SK-N-SH (cell line): ENCODE measurements at regions not wholly inside any gene's neighbourhood (a gene's known extent, or its start where the extent isn't known, plus 50 kb on each side); places are given as distances from the start of the nearest gene placed in this dataset.

ENCODE experiments used
- CTCF ChIA-PET: fragments of 300-600, 350-600 bp; formaldehyde crosslinking; extraction: SDS; loops from one replicate; lab custom pipeline; 2021; lab: Yijun Ruan, JAX
- POLR2A ChIA-PET: fragments of 350-600 bp; sonication (Branson Sonifier 250); formaldehyde crosslinking; extraction: SDS; loops from one replicate; lab custom pipeline; 2020; ENCODE audit warnings: antibody characterized with exemption, inconsistent platforms; lab: Yijun Ruan, JAX
- DNase-seq: peaks from one replicate; pipeline ENCODE4 v3.0.0; 2012
- H2AFZ ChIP-seq: fragments of 200-600 bp; sonication (generic); 2 replicates; pipeline ENCODE4 v1.8.1; 2016; ENCODE audit warnings: antibody characterized with exemption, mild to moderate bottlenecking, low read depth
- H3F3A ChIP-seq: fragments of 200-600 bp; sonication (generic); replicated peaks from 2 replicates; pipeline ENCODE3; 2016; ENCODE audit warnings: antibody characterized with exemption, mild to moderate bottlenecking; ENCODE audit not compliant: insufficient read depth
- H3K27ac ChIP-seq, 2 experiments: fragments of 200-500 bp in 1 of 2; fragments of 200-600 bp in 1 of 2; sonication (Bioruptor generic) in 1 of 2; sonication (generic), shearing (Covaris generic) in 1 of 2; 2 replicates each; pipeline versions ENCODE4 v1.5.1 to v1.6.1; 2014 to 2016; ENCODE audit warnings: low read depth in 2 of 2, inconsistent platforms in 1 of 2, low read length in 1 of 2, mild to moderate bottlenecking in 1 of 2, mixed read lengths in 1 of 2
- H3K27me3 ChIP-seq: fragments of 200-600 bp; sonication (generic), shearing (Covaris generic); 2 replicates; pipeline ENCODE4 v1.6.1; 2016; ENCODE audit warnings: mixed run types; ENCODE audit not compliant: insufficient read depth
- H3K36me3 ChIP-seq, 2 experiments: fragments of 200-500 bp in 1 of 2; fragments of 200-600 bp in 1 of 2; sonication (Bioruptor generic) in 1 of 2; sonication (generic) in 1 of 2; replicated peaks in 1 of 2; 2 replicates each; pipeline versions ENCODE3 to v1.5.1; 2014 to 2016; ENCODE audit warnings: low read length in 1 of 2, mild to moderate bottlenecking in 1 of 2; ENCODE audit not compliant: insufficient read depth in 2 of 2, control insufficient read depth in 1 of 2
- H3K4me1 ChIP-seq, 2 experiments: fragments of 200-500 bp in 1 of 2; fragments of 200-600 bp in 1 of 2; sonication (Bioruptor generic) in 1 of 2; sonication (generic), shearing (Covaris generic) in 1 of 2; 2 replicates each; pipeline versions ENCODE4 v1.5.1 to v1.6.1; 2014 to 2016; ENCODE audit warnings: low read depth in 1 of 2, low read length in 1 of 2, mixed run types in 1 of 2; ENCODE audit not compliant: insufficient read depth in 2 of 2, control insufficient read depth in 1 of 2
- H3K4me2 ChIP-seq: fragments of 200-600 bp; sonication (generic), shearing (Covaris generic); 2 replicates; pipeline ENCODE4 v1.6.1; 2017; ENCODE audit warnings: mixed run types
- H3K4me3 ChIP-seq, 2 experiments: fragments of 200-500 bp in 1 of 2; fragments of 200-600 bp in 1 of 2; sonication (Bioruptor generic) in 1 of 2; sonication (generic), shearing (Covaris generic) in 1 of 2; 2 replicates each; pipeline versions ENCODE4 v1.5.1 to v1.8.1; 2014 to 2016; ENCODE audit warnings: low read depth in 2 of 2, inconsistent platforms in 1 of 2, low read length in 1 of 2, mild to moderate bottlenecking in 1 of 2, mixed read lengths in 1 of 2, moderate library complexity in 1 of 2
- H3K79me2 ChIP-seq: fragments of 200-600 bp; sonication (generic); 2 replicates; pipeline ENCODE4 v1.8.1; 2017; ENCODE audit warnings: mild to moderate bottlenecking; ENCODE audit not compliant: insufficient read depth
- H3K9ac ChIP-seq: fragments of 200-600 bp; sonication (generic); 2 replicates; pipeline ENCODE4 v1.6.1; 2017; ENCODE audit warnings: mixed run types
- H3K9me2 ChIP-seq: fragments of 200-600 bp; sonication (generic); 2 replicates; pipeline ENCODE4 v1.6.1; 2017; ENCODE audit warnings: mixed run types
- H3K9me3 ChIP-seq: fragments of 200-600 bp; sonication (generic); 2 replicates; pipeline ENCODE4 v1.6.1; 2017; ENCODE audit warnings: mixed run types, mild to moderate bottlenecking, moderate library complexity
- H4K20me1 ChIP-seq: fragments of 200-600 bp; sonication (generic); 2 replicates; pipeline ENCODE4 v1.6.1; 2017; ENCODE audit warnings: mild to moderate bottlenecking, mixed run types; ENCODE audit not compliant: insufficient read depth
- FOXJ3 ChIP-seq: sonication (generic); formaldehyde crosslinking; IDR thresholded peaks from 2 replicates; pipeline ENCODE4 v1.5.1; 2020; ENCODE audit warnings: mild to moderate bottlenecking, missing genetic modification reagents
- GATA2 ChIP-seq: sonication (generic); formaldehyde crosslinking; IDR thresholded peaks from 2 replicates; pipeline ENCODE4 v1.5.0; 2020; ENCODE audit warnings: mild to moderate bottlenecking, missing genetic modification reagents
- JUND ChIP-seq: IDR thresholded peaks from 2 replicates; pipeline ENCODE4 v1.4.0; 2012
- MXI1 ChIP-seq: IDR thresholded peaks from 2 replicates; pipeline ENCODE4 v1.6.1; 2012; ENCODE audit warnings: mild to moderate bottlenecking, low read depth, low read length, improper control_type of control experiment
- NRF1 ChIP-seq: IDR thresholded peaks from 2 replicates; pipeline ENCODE4 v1.6.1; 2012; ENCODE audit warnings: low read depth, mild to moderate bottlenecking, low read length
- POLR2AphosphoS5 ChIP-seq: IDR thresholded peaks from 2 replicates; pipeline ENCODE4 v1.6.1; 2012; ENCODE audit warnings: low read depth, low read length
- RAD21 ChIP-seq: IDR thresholded peaks from 2 replicates; pipeline ENCODE4 v1.6.1; 2012; ENCODE audit warnings: mild to moderate bottlenecking, low read length
- RCOR1 ChIP-seq: fragments of 150-350 bp; IDR thresholded peaks from 2 replicates; pipeline ENCODE4 v1.6.1; 2017; ENCODE audit warnings: antibody characterized with exemption, low read length
- RFX5 ChIP-seq: IDR thresholded peaks from 2 replicates; pipeline ENCODE4 v1.6.1; 2012; ENCODE audit warnings: mild to moderate bottlenecking, improper control_type of control experiment, low read length
- SMC3 ChIP-seq: IDR thresholded peaks from 2 replicates; pipeline ENCODE4 v1.6.1; 2012; ENCODE audit warnings: low read depth, low read length, improper control_type of control experiment
- TAF1 ChIP-seq: IDR thresholded peaks from 2 replicates; pipeline ENCODE4 v1.6.1; 2012; ENCODE audit warnings: low read depth, mild to moderate bottlenecking, low read length, moderate library complexity, borderline replicate concordance
- TEAD4 ChIP-seq: IDR thresholded peaks from 2 replicates; pipeline ENCODE4 v1.4.0; 2012; ENCODE audit warnings: mild to moderate bottlenecking, borderline replicate concordance; ENCODE audit not compliant: insufficient read depth
- YY1 ChIP-seq: IDR thresholded peaks from 2 replicates; pipeline ENCODE4 v1.4.0; 2012; ENCODE audit warnings: low read depth, mild to moderate bottlenecking
- WGBS: methylation state at CpG from one replicate; pipeline ENCODE4 v1.1.6; 2017; ENCODE audit warnings: low lambda C conversion rate; 5-methylcytosine and 5-hydroxymethylcytosine counted together
- TF ChIP-seq, protein P1 (sequence below): fragments of 200-600 bp; sonication (generic); IDR thresholded peaks from 2 replicates; pipeline ENCODE4 v1.6.1; 2017; ENCODE audit warnings: antibody characterized with exemption, mild to moderate bottlenecking, moderate library complexity
- TF ChIP-seq, protein P2 (sequence below): IDR thresholded peaks from 2 replicates; pipeline ENCODE4 v1.6.1; 2012; ENCODE audit warnings: mild to moderate bottlenecking, low read depth, low read length, moderate library complexity
- TF ChIP-seq, protein P3 (sequence below): fragments of 150-350 bp; IDR thresholded peaks from 2 replicates; pipeline ENCODE4 v1.6.1; 2017; ENCODE audit warnings: antibody characterized with exemption, low read length, low read depth, borderline replicate concordance

DNA sequence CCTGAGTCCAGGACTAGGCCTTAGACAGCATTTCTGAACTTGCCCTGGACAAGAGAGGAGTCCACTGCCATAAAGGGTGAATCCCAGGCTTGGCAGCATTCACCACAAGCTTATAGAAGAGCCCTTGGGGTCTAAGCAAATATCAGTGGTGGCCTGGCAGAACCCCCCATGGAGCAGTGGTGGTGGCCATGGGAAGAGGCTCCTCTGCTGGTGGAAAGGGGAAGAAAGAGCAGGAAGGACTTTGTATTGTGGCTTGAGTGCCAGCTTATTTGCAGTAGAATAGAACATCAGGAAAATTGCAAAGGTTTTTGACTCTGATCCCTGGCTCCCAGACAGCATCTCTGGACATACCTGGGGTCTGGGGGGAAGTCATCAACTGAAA lies 58.1 kb upstream of the STARD8 start:
- Histone ChIP-seq H3K27me3 (peaks cover 5% of the 10 kb centered on the region; the same call in 1 of the 2 replicates), H3K9ac (no peak overlapping the region), H3K9me2 (no peaks in the 10 kb centered on the region), H3K4me2 (no peak overlapping the region), H3K27ac (no peak overlapping the region), H3K4me3 (no peak overlapping the region), H2AFZ (no peak overlapping the region), H3K79me2 (no peaks in the 10 kb centered on the region), H3K4me1 (no peaks in the 10 kb centered on the region), H3K36me3 (no peaks in the 10 kb centered on the region), H4K20me1 (no peaks in the 10 kb centered on the region), H3K9me3 (peaks cover 8% of the 10 kb centered on the region), H3F3A (no peaks in the 10 kb centered on the region)
- DNase-seq = no peak
- TF ChIP-seq RAD21 = no peak
- TF ChIP-seq, protein P1, sequence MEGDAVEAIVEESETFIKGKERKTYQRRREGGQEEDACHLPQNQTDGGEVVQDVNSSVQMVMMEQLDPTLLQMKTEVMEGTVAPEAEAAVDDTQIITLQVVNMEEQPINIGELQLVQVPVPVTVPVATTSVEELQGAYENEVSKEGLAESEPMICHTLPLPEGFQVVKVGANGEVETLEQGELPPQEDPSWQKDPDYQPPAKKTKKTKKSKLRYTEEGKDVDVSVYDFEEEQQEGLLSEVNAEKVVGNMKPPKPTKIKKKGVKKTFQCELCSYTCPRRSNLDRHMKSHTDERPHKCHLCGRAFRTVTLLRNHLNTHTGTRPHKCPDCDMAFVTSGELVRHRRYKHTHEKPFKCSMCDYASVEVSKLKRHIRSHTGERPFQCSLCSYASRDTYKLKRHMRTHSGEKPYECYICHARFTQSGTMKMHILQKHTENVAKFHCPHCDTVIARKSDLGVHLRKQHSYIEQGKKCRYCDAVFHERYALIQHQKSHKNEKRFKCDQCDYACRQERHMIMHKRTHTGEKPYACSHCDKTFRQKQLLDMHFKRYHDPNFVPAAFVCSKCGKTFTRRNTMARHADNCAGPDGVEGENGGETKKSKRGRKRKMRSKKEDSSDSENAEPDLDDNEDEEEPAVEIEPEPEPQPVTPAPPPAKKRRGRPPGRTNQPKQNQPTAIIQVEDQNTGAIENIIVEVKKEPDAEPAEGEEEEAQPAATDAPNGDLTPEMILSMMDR = no peak
- no peak for TF ChIP-seq RCOR1
- TF ChIP-seq, protein P2, sequence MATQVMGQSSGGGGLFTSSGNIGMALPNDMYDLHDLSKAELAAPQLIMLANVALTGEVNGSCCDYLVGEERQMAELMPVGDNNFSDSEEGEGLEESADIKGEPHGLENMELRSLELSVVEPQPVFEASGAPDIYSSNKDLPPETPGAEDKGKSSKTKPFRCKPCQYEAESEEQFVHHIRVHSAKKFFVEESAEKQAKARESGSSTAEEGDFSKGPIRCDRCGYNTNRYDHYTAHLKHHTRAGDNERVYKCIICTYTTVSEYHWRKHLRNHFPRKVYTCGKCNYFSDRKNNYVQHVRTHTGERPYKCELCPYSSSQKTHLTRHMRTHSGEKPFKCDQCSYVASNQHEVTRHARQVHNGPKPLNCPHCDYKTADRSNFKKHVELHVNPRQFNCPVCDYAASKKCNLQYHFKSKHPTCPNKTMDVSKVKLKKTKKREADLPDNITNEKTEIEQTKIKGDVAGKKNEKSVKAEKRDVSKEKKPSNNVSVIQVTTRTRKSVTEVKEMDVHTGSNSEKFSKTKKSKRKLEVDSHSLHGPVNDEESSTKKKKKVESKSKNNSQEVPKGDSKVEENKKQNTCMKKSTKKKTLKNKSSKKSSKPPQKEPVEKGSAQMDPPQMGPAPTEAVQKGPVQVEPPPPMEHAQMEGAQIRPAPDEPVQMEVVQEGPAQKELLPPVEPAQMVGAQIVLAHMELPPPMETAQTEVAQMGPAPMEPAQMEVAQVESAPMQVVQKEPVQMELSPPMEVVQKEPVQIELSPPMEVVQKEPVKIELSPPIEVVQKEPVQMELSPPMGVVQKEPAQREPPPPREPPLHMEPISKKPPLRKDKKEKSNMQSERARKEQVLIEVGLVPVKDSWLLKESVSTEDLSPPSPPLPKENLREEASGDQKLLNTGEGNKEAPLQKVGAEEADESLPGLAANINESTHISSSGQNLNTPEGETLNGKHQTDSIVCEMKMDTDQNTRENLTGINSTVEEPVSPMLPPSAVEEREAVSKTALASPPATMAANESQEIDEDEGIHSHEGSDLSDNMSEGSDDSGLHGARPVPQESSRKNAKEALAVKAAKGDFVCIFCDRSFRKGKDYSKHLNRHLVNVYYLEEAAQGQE = no peak
- TF ChIP-seq, protein P3, sequence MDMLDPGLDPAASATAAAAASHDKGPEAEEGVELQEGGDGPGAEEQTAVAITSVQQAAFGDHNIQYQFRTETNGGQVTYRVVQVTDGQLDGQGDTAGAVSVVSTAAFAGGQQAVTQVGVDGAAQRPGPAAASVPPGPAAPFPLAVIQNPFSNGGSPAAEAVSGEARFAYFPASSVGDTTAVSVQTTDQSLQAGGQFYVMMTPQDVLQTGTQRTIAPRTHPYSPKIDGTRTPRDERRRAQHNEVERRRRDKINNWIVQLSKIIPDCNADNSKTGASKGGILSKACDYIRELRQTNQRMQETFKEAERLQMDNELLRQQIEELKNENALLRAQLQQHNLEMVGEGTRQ = no peak
- TF ChIP-seq NRF1 = no peak
- TF ChIP-seq TAF1 = no peak
- TF ChIP-seq SMC3 = no peak
- TF ChIP-seq JUND = no peak
- TF ChIP-seq POLR2AphosphoS5 = no peak
- CTCF ChIA-PET = no interaction called here
- POLR2A ChIA-PET = no interaction called here

DNA sequence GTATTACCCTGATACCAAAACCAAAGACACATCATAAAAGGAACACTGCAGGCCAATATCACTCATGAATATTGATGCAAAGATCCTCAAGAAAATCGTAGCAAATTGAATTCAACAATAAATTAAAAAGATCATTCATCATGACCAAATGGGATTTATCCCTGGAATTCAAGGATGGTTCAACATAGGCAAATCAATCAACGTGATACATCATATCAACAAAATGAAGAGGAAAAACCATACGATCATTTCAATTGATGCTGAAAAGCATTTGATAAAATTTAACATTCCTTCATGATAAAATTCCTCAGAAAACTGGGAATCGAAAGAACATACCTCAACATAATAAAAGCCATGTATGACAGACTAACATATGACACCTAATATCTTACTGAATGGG lies 52.7 kb upstream of the STARD8 start:
- H3K27ac ChIP-seq = no peak overlapping the region
- H3K4me1 ChIP-seq = no peaks in the 10 kb centered on the region
- no peaks in the 10 kb centered on the region for H3K79me2 ChIP-seq
- no peak overlapping the region for H3K4me2 ChIP-seq
- H3K9me2 ChIP-seq = no peaks in the 10 kb centered on the region
- peaks cover 15% of the 10 kb centered on the region for H3K9me3 ChIP-seq
- no peaks in the 10 kb centered on the region for H3K36me3 ChIP-seq
- no peak for DNase-seq
- ChIA-PET POLR2A (no interaction called here), CTCF (no interaction called here)
- H4K20me1 ChIP-seq = no peaks in the 10 kb centered on the region
- no peak overlapping the region for H3K9ac ChIP-seq
- no peak overlapping the region for H2AFZ ChIP-seq
- no peaks in the 10 kb centered on the region for H3F3A ChIP-seq
- TF ChIP-seq GATA2 (CRISPR knock-in tag) = no peak
- TF ChIP-seq, protein P3 = no peak
- no peak for TF ChIP-seq TEAD4
- TF ChIP-seq MXI1 = no peak
- TF ChIP-seq SMC3 = no peak
- no peak for TF ChIP-seq YY1
- TF ChIP-seq RCOR1 = no peak
- TF ChIP-seq FOXJ3 = no peak
- TF ChIP-seq RFX5 = no peak
- H3K4me3 ChIP-seq = no peak overlapping the region
- WGBS = 7% methylated on average over 4 of the region's 4 CpGs
- no peaks in the 10 kb centered on the region for H3K27me3 ChIP-seq
